K562 (cell line): ENCODE measurements at regions not wholly inside any gene's neighbourhood (a gene's known extent, or its start where the extent isn't known, plus 50 kb on each side); places are given as distances from the start of the nearest gene placed in this dataset.

Source experiments
- ATAC-seq: fragments of 200-7000 bp; cut with Tn5 transposase; 3 replicates; pipeline ENCODE4 v1.9.1; 2020; ENCODE audit warnings: moderate library complexity
- BruUV-seq: library from RNA; stranded (reverse); fragments of 400-500 nt; replicated peaks from 2 replicates; lab custom pipeline; 2021; lab: Mats Ljungman, UMichigan
- CTCF ChIA-PET: fragments of 300-600 bp; formaldehyde crosslinking; extraction: SDS; loops from one replicate; lab custom pipeline; 2021; ENCODE audit warnings: low intra/inter-chr PET ratio; lab: Yijun Ruan, JAX
- POLR2A ChIA-PET: fragments of 300-600, 350-650 bp; sonication (Branson Sonifier 250); formaldehyde crosslinking; extraction: SDS; loops from one replicate; lab custom pipeline; 2021; ENCODE audit warnings: antibody characterized with exemption, inconsistent platforms; lab: Yijun Ruan, JAX
- DNase-seq, 4 experiments: peaks; one replicate each; pipeline versions ENCODE4 v3.0.0 to v3.0.0-alpha.2; 2011 to 2018; ENCODE audit warnings: low spot score in 3 of 4, mixed read lengths in 3 of 4; ENCODE audit errors: extremely low read depth in 1 of 4
- FAIRE-seq: peaks from 2 replicates; lab custom pipeline; 2011; peaks lifted over from hg19 to GRCh38; lab: Jason Lieb, UNC
- H2AFZ ChIP-seq: 2 replicates; pipeline ENCODE4 v1.6.0; 2011; ENCODE audit warnings: low read depth, low read length, control low read depth, inconsistent platforms
- H3K27ac ChIP-seq: fragments of 200-600 bp; 3 replicates; pipeline ENCODE4 v1.8.0; 2011; ENCODE audit warnings: low read depth, mild to moderate bottlenecking, control low read depth, inconsistent platforms, low read length, moderate library complexity, mixed read lengths; ENCODE audit errors: extremely low read depth
- H3K27me3 ChIP-seq, 2 experiments: fragments of 300-600 bp in 1 of 2; 2 replicates in 1 of 2; 3 replicates in 1 of 2; pipeline versions ENCODE4 v1.6.0 to v1.8.0; 2011; ENCODE audit warnings: inconsistent platforms in 2 of 2, low read length in 2 of 2, mild to moderate bottlenecking in 1 of 2, mixed read lengths in 1 of 2, moderate library complexity in 1 of 2; ENCODE audit not compliant: control insufficient read depth in 2 of 2, insufficient read depth in 2 of 2
- H3K36me3 ChIP-seq: fragments of 300-600 bp; 3 replicates; pipeline ENCODE4 v1.8.0; 2011; ENCODE audit warnings: mild to moderate bottlenecking, low read length, inconsistent platforms; ENCODE audit not compliant: control insufficient read depth, insufficient read depth
- H3K4me1 ChIP-seq, 2 experiments: fragments of 200-600 bp in 1 of 2; replicated peaks in 1 of 2; 2 replicates in 1 of 2; 3 replicates in 1 of 2; pipeline versions ENCODE4 v1.5.1 to v1.8.0; 2011; ENCODE audit warnings: inconsistent platforms in 2 of 2, low read length in 2 of 2, mild to moderate bottlenecking in 1 of 2, mixed read lengths in 1 of 2, moderate library complexity in 1 of 2; ENCODE audit not compliant: control insufficient read depth in 2 of 2, insufficient read depth in 2 of 2
- H3K4me2 ChIP-seq: 2 replicates; pipeline ENCODE4 v1.6.1; 2011; ENCODE audit warnings: low read length, control low read depth, inconsistent platforms, mixed read lengths; ENCODE audit not compliant: insufficient read depth
- H3K4me3 ChIP-seq: fragments of 200-600 bp; sonication (generic), shearing (Covaris generic); 2 replicates; pipeline ENCODE4 v1.5.1; 2016; ENCODE audit warnings: control low read depth, inconsistent platforms
- H3K79me2 ChIP-seq: fragments of 200-600 bp; 3 replicates; pipeline ENCODE4 v1.8.0; 2011; ENCODE audit warnings: low read length, inconsistent platforms; ENCODE audit not compliant: control insufficient read depth, insufficient read depth
- H3K9ac ChIP-seq, 2 experiments: 2 replicates each; pipeline versions ENCODE4 v1.6.0 to v1.6.1; 2011; ENCODE audit warnings: low read depth in 2 of 2, low read length in 2 of 2, control low read depth in 1 of 2, inconsistent platforms in 1 of 2, mild to moderate bottlenecking in 1 of 2, mixed read lengths in 1 of 2; ENCODE audit not compliant: insufficient read depth in 1 of 2
- H3K9me1 ChIP-seq: one replicate; pipeline ENCODE4 v1.6.0; 2011; ENCODE audit warnings: inconsistent platforms, mild to moderate bottlenecking, low read length, moderate library complexity; ENCODE audit not compliant: control insufficient read depth, insufficient read depth
- H3K9me3 ChIP-seq: replicated peaks from 2 replicates; pipeline ENCODE4 v1.5.1; 2011; ENCODE audit warnings: low read depth, low read length, inconsistent platforms; ENCODE audit not compliant: control insufficient read depth, insufficient read depth
- H4K20me1 ChIP-seq: replicated peaks from 2 replicates; pipeline ENCODE4 v1.6.1; 2011; ENCODE audit warnings: low read length, inconsistent platforms, mixed read lengths; ENCODE audit not compliant: control insufficient read depth, insufficient read depth
- DEAF1 ChIP-seq: fragments of 450-650 bp; formaldehyde crosslinking; IDR thresholded peaks from 2 replicates; pipeline ENCODE4 v1.4.0; 2020; ENCODE audit warnings: mild to moderate bottlenecking, moderate library complexity
- JUN ChIP-seq, 2 experiments: sonication (generic) in 1 of 2; formaldehyde crosslinking in 1 of 2; IDR thresholded peaks; 2 replicates each; pipeline versions ENCODE4 v1.6.1 to v1.8.0; 2012 to 2022; ENCODE audit warnings: borderline replicate concordance in 2 of 2, mild to moderate bottlenecking in 2 of 2, improper control_type of control experiment in 1 of 2, low read depth in 1 of 2, low read length in 1 of 2, missing genetic modification reagents in 1 of 2
- SMARCA5 ChIP-seq: fragments of 450-650 bp; IDR thresholded peaks from 2 replicates; pipeline ENCODE4 v1.6.1; 2016
- TCF3 ChIP-seq: sonication (generic); formaldehyde crosslinking; IDR thresholded peaks from 2 replicates; pipeline ENCODE4 v1.4.0; 2020; ENCODE audit warnings: mild to moderate bottlenecking, missing genetic modification reagents
- U2AF1 ChIP-seq: fragments of 200-400 bp; formaldehyde crosslinking; optimal IDR thresholded peaks from 2 replicates; pipeline ENCODE3; 2017; ENCODE audit warnings: mild to moderate bottlenecking, low read depth, low read length, moderate library complexity
- ZBTB49 ChIP-seq: sonication (generic); formaldehyde crosslinking; IDR thresholded peaks from 2 replicates; pipeline ENCODE4 v1.8.0; 2022; ENCODE audit warnings: missing genetic modification reagents, mild to moderate bottlenecking, borderline replicate concordance
- ZNF354B ChIP-seq: fragments of 250-450 bp; sonication (Bioruptor Pico); IDR thresholded peaks from 2 replicates; pipeline ENCODE4 v1.4.0; 2020
- ZNF41 ChIP-seq: fragments of 250-450 bp; sonication (Bioruptor Pico); conservative IDR thresholded peaks from 2 replicates; pipeline ENCODE4 v1.4.0; 2020; ENCODE audit warnings: mild to moderate bottlenecking
- ZNF507 ChIP-seq: conservative IDR thresholded peaks from 2 replicates; pipeline ENCODE4 v1.6.1; 2017; ENCODE audit warnings: missing genetic modification characterization, missing compliant biosample characterization
- WGBS: fragments of 100-300 bp; shearing (Covaris generic); methylation state at CpG from one replicate; pipeline ENCODE4 v1.1.6; 2016; ENCODE audit warnings: low coverage, mixed read lengths; ENCODE audit not compliant: insufficient coverage; ENCODE audit errors: missing lambda C conversion rate; 5-methylcytosine and 5-hydroxymethylcytosine counted together
- in situ Hi-C: fragments of 300-500 bp; cut with MboI; formaldehyde crosslinking; loops from 4 replicates; pipeline ENCODE4 v1.15.0; 2018; ENCODE audit warnings: inconsistent platforms, mixed read lengths
- intact Hi-C: fragments of 100-400 bp; cut with micrococcal nuclease; formaldehyde crosslinking; loops from 2 replicates; pipeline ENCODE4 v1.14.2; 2022

- H3K27me3 ChIP-seq: no peaks in the 10 kb centered on the region
- ChIA-PET POLR2A (no interaction called here), CTCF (no interaction called here)
- no peaks in the 10 kb centered on the region for H3K79me2 ChIP-seq
- H2AFZ ChIP-seq: no peak overlapping the region
- no peak for ATAC-seq
- no peak for FAIRE-seq
- no peaks in the 10 kb centered on the region for H4K20me1 ChIP-seq
- no peak overlapping the region for H3K4me2 ChIP-seq
- no peaks in the 10 kb centered on the region; the same call in none of the 2 replicates for H3K9me3 ChIP-seq
- no peak for DNase-seq
- no peaks in the 10 kb centered on the region for H3K4me1 ChIP-seq
- H3K9me1 ChIP-seq: no peaks in the 10 kb centered on the region
- in situ Hi-C loops (loop anchor here (25.0 kb wide), 1 partner anchor 679 kb away; no protein-coding TSS in a partner anchor), intact Hi-C loops (no loop called here)
- BruUV-seq: no TSS peak
- H3K36me3 ChIP-seq: no peaks in the 10 kb centered on the region
- TF ChIP-seq JUN (IDR thresholded peaks at IDR 0.05; ENCODE audit: borderline replicate concordance, low read depth, low read length): no peak
- no peak for TF ChIP-seq JUN (CRISPR knock-in tag; IDR thresholded peaks at IDR 0.05; ENCODE audit: borderline replicate concordance)
- TF ChIP-seq ZNF507 (tag): peak; percentile 82
- no peak overlapping the region for H3K4me3 ChIP-seq
- no peak overlapping the region for H3K9ac ChIP-seq
- no peak overlapping the region for H3K27ac ChIP-seq
These were observed 116.5 kb downstream of the NOL4 start for GRCh38 chr18:34108206-34108605.

GRCh38 chr18:34098109-34098508 lies 126.6 kb downstream of the NOL4 start:
- intact Hi-C loops: no loop called here
- POLR2A ChIA-PET: no interaction called here
- no peak overlapping the region for H3K4me2 ChIP-seq
- TF ChIP-seq ZNF354B (CRISPR knock-in tag) (no peak), U2AF1 (no peak), ZBTB49 (CRISPR knock-in tag) (no peak), DEAF1 (CRISPR knock-in tag) (no peak), SMARCA5 (no peak), ZNF41 (CRISPR knock-in tag) (no peak), TCF3 (no peak)

More at GRCh38 chr18:34098109-34098508, 126.6 kb downstream of the NOL4 start:
- in situ Hi-C loops: no loop called here
- no peak overlapping the region for H3K4me3 ChIP-seq
- H3K27me3 ChIP-seq: no peaks in the 10 kb centered on the region
- ATAC-seq (no peak), DNase-seq (no peak), FAIRE-seq (no peak)
- CTCF ChIA-PET: no interaction called here
- no peaks in the 10 kb centered on the region for H3K4me1 ChIP-seq
- no peaks in the 10 kb centered on the region for H3K9me3 ChIP-seq
- H3K79me2 ChIP-seq: no peaks in the 10 kb centered on the region
- no peaks in the 10 kb centered on the region for H4K20me1 ChIP-seq
- H3K9me1 ChIP-seq: no peaks in the 10 kb centered on the region
- no TSS peak for BruUV-seq
- no peak overlapping the region for H3K27ac ChIP-seq
- no peak overlapping the region for H3K9ac ChIP-seq
- H2AFZ ChIP-seq: no peak overlapping the region
- H3K36me3 ChIP-seq: no peaks in the 10 kb centered on the region
- WGBS: 0% methylated on average over 2 of the region's 2 CpGs
